ENCODE measurements at regions not wholly inside any gene's neighbourhood (a gene's known extent, or its start where the extent isn't known, plus 50 kb on each side); places are given as distances from the start of the nearest gene placed in this dataset.
"Not testable (repeated sequence)": the region's sequence is repeated elsewhere in the genome, so short reads cannot be mapped to it uniquely, and the experiment has no call there.

DNA sequence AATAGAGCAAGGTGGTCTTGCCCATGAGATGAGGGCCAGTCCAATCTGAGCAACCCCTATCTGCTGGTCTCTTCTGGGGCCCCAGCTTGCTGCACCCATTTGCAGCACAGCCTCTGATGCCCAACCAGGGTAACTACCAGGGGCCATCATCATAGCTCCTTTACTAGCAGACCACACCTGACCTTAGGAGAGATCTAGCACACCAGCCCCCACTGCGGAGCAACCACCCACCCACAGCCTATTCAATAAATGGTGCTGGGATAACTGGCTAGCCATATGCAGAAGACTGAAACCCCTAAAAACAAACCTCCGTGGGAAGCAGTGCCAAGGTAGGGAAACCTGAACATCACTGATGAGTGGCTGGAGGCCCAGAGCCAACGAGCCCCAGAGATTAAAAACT, 196.1 kb upstream of the RBBP8 start:
- no peak for DNase-seq (ENCODE audit: low read depth in 2 of 2)

DNA sequence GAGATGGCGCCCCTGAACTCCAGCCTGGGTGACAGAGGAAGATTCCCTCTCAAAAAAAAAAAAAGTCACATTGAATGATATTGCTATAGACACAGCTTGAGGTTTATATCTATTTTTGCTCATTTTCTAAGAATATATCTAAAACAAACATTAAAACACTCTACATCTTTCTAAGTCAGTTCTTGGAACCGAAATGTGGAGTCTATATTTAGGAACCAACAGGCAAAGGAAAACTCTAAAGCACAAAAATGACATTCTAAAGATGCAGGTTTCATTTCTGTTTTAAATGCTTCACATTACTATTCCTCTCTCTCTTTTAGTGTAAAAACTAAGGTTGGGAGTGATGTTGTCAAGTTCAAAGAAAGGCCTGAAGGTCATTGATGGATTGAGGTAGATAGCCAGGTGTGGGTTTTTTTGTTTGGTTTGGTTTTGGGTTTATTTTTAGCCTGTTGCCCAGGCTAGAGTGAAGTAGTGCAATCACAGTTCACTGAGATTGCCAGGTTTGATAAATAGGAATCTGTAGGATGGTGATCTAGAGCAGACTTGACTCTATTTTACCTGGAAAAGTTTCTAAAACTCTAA, 194.0 kb upstream of the RBBP8 start:
- DNase-seq (ENCODE audit: low read depth in 2 of 2), result no peak

DNA sequence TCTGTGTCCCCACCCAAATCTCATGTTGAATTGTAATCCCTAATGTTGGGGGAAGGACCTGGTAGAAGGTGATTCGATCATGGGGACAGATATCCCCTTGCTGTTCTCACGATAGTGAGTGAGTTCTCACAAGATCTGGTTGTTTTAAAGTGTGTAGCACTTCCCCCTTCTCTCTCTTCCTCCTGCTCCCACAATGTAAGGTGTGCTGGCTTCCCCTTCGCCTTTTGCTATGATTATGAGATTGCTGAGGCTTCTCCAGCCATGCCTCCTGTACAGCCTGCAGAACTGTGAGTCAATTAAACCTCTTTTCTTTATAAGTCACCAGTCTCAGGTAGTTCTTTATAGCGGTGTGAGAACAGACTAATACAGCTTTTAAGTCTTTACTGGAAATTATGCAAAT, 193.3 kb upstream of the RBBP8 start:
- no peak for DNase-seq (ENCODE audit: low read depth in 2 of 2)

DNA sequence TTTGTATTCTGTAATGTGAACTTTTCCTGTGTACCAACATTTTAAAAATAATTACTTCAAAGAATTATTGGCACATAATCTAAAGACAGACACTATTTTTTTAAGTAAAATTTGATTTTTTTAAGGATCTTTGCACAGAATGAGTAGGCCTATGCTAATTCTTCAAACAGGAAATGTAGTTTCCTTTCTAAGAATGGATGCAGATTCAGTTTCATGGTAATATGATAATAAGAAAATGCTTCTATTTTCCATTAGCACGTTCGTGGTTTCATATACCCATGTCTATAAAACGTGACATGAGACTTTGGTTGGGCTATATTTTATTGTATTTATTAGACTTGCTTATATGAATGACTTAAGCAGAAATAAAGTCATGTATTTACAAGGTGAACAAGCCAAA, 191.8 kb upstream of the RBBP8 start:
- DNase-seq (ENCODE audit: low read depth in 2 of 2), result no peak

DNA sequence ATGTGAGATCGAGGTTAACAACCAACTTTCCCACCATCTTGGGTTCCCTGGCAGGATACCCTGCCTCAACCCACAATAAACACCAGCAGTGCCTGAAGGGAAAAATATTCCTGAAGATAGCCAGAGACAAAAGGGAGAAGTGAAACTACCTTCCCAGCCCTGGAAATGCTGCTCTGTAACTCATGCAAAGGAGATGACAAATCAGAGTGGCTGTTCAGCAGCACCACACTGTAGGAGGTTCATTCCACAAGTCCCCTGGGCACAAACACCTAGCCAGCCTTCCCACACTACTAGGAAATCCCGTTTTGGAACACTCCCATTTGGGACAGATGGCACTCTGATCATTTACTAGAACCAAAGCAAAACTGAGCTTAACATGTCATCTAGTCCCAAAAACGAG, 190.7 kb upstream of the RBBP8 start:
- no peak for DNase-seq (ENCODE audit: low read depth in 2 of 2)

DNA sequence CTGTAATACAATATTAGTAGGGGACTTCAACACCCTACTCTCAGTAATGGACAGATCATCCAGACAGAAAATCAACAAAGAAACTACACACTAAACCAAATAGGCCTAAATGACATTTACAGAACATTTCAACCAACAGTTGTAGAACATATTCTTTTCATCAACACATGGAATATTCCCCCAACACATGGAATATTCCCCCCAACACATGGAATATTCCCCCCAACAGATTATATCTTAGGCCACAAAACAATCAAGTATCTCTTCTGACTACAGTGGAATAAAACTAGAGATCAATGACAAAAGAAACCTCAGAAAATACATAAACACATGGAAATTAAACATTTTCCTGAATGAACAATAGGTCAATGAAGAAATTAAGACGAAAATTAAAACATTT, 187.2 kb upstream of the RBBP8 start:
- no peak for DNase-seq (ENCODE audit: low read depth in 2 of 2)

DNA sequence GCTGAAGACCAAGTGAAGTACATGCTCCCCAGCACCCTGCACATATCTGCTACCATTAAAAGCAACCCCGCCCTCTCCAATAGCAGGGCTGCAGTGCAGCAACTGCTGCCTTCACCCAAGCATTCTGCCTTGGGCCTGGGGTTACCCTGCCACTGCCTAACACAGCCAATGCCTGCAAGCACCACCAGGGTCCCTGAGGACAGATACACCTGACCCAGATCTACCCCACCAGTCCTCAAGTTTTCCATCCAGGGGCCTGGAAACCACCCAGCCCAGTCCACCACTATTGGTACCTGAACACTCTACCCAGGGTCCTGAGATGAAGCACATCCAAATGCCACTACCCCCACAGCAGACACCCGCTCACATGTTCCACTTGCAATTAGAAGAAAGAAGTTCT, 181.1 kb upstream of the RBBP8 start:
- no peak for DNase-seq (ENCODE audit: low read depth in 2 of 2)

DNA sequence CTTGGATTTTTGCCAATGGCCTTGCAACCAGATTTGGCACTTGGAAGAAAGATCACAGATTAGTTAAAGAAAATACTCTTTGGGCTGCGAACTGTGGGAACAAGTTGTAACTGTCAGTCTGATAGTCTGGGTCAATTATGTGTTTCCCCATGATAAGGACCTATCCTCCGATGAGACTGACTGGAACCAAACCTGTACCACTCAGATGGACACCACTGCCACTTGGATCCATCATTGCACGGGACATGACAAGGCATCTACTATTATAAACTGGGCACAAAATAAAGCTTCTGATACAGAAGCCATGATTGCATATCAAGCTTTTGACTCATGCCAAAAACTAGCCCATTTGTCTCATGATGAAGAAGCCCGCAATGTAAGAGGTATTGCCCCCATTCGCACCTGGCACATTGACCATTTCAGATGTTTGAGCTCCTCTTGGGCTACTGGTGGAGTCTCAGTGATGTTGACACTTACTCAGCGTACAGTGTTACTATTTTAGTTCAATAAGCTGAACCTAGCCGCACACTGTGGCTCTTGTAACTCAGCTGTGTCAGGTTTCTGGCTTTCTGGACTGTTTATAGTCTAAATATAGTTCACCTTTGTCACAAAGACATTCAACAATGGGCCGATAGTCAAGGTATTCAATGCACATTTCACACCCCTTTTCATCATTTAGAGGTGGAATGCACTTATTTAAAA, 179.8 kb upstream of the RBBP8 start:
- DNase-seq (ENCODE audit: low read depth in 2 of 2), result no peak

DNA sequence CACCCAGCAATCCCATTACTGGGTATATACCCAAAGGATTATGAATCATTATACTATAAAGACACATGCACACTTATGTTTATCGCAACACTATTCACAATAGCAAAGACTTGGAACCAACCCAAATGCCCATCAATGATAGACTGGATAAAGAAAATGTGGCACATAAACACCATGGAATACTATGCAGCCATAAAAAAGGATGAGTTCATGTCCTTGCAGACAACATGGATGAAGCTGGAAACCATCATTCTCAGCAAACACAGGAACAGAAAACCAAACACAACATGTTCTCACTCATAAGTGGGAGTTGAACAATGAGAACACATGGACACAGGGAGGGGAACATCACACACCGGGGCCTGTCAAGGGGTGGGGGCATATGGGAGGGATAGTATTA, 169.1 kb upstream of the RBBP8 start:
- DNase-seq (ENCODE audit: low read depth in 2 of 2), result not testable (repeated sequence)

DNA sequence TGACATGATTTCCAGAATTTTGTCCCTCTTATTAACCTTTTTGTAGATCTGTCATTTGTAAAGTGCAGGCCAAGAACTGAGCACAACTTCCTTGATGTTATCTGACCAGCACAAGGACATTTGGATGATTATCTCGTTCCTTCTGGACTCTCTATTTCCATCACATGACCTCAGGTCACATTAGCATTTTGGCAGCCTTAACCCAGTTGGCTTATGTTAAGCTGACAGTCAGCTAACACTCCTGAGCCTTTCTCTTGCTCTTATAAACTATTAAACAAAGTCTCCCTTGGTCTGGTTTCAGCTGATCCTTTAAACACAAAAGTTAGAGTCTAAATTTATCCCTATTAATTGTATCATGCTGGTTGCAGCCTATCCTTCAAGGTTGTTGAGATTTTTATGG, 167.2 kb upstream of the RBBP8 start:
- no peak for DNase-seq (ENCODE audit: low read depth in 2 of 2)

DNA sequence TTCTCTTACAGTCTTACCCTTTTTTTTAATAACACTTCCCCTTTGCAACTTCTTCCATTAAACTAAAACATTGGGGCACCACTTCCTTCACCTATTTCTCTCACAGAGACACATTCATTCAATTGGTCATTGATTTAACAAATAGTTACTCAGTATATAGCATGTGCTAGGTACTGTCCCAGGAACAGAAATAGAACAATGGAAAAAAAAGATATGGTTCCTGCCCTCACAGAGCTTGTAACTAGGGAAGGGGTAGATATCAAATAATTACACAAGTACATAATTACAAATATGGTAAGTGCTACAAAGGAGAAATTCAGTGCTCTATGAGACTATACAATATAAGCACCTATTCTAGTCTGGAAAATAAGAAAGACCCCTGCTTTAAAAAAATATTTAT, 165.5 kb upstream of the RBBP8 start:
- DNase-seq (ENCODE audit: low read depth in 2 of 2), result no peak

DNA sequence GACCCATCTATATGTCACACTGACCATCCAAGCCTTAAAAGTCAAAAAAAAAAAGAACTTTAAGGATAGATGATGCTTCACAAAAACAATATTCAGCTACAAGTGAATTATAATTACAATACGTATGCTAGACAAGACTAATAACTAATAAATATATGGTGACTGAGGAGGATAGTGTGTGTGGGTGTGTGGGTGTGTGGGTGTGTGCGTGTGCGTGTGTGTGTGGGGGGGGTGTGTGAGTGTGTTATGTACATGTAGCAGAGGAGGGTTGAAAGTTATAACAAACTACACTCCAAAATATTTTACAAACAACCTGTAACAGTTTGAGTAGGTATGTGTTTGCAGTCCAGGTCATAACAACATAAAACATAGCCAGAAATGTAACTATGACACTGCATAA, 159.2 kb upstream of the RBBP8 start:
- DNase-seq (ENCODE audit: low read depth in 2 of 2), result no peak

DNA sequence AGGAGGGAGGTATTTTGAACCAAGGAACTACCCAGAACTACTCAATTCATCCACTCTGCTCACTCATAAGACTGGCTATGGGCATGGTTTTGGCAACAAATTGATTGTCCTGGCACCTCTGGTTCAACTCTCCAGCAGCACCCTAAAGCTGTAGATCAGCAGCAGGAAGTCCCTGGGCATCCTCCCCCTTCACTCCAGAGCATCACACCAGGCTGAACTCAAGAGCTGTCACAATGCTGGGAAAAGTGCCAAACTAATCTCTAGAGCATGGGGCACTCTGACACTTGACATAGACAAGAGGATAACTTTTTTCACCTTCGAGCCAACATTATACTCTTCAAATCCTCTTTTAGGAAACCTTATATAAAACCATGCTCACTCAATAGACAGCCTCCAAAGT, 154.1 kb upstream of the RBBP8 start:
- DNase-seq (ENCODE audit: low read depth in 2 of 2), result no peak

DNA sequence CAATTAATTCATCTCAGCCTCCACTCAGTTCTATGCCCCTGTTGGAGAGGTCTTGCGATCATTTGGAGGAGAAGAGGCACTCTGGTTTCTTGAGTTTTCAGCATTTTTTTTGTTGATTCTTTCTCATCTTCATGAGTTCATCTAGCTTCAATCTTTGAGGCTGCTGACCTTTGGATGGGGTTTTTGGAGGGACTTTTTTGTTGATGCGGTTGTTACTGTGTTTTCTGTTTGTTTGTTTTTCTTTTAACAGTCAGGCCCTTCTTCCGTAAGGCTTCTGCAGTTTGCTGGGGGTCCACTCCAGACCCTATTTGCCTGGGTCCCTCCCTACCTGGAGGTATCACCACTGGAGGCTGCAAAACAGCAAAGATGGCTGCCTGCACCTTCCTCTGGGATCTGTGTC, 149.9 kb upstream of the RBBP8 start:
- no peak for DNase-seq (ENCODE audit: low read depth in 2 of 2)

DNA sequence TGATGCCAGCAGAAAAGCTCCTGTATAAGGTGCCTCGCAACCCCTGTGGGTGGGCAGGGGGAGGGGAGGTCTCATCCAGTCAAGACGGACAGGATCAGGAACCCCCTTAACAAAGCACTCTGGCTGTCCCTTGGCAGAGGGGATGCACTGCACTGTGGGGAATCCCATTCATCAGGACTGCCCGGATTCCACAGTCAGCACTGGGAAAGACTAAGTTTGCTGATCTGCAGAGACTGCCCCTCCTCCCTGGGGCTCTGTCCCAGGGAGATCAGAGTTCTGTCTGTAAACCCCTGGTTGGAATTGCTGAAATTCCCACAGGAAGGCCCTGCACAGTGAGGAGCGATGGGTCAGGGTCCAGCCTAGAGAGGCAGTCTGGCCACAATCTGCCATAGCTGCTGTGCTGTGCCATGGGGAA, 149.5 kb upstream of the RBBP8 start:
- DNase-seq (ENCODE audit: low read depth in 2 of 2), result no peak

DNA sequence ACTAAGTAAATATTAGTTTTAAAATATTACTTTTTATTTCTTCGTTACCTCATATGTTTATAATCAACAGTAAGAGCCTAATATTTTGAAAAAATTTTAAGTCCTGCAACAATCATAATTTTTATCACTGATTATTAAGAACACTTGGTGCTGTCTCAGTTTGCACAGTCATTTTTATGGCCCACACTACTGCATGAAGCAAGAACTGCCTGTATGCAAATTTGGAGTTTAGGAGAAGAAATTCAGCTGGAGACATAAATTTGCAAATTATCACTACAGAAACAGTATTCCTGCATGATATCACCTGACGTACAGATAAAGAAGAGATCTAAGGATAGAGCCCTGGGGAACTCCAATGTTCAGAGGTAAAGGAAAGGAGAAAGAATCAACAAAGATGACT, 144.1 kb upstream of the RBBP8 start:
- no peak for DNase-seq (ENCODE audit: low read depth in 2 of 2)

DNA sequence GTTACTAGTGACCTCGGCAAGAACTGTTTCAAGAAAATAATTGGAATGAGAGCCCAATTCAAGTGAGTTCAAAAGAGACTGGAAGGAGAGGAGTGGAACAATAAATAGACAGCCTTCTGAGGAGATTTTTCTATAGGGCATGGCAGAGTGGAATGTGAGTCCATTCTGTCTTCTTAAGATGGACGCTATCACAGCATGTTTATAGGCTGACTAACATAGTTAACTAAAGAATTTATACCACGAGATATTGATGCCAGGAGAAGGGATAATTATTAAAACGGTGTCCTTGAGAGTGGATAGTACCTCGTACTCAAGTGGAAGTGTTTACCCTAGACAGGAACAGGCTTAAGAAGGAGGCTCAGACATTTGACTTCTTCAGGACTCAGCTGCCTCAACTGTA, 143.5 kb upstream of the RBBP8 start:
- no peak for DNase-seq (ENCODE audit: low read depth in 2 of 2)

DNA sequence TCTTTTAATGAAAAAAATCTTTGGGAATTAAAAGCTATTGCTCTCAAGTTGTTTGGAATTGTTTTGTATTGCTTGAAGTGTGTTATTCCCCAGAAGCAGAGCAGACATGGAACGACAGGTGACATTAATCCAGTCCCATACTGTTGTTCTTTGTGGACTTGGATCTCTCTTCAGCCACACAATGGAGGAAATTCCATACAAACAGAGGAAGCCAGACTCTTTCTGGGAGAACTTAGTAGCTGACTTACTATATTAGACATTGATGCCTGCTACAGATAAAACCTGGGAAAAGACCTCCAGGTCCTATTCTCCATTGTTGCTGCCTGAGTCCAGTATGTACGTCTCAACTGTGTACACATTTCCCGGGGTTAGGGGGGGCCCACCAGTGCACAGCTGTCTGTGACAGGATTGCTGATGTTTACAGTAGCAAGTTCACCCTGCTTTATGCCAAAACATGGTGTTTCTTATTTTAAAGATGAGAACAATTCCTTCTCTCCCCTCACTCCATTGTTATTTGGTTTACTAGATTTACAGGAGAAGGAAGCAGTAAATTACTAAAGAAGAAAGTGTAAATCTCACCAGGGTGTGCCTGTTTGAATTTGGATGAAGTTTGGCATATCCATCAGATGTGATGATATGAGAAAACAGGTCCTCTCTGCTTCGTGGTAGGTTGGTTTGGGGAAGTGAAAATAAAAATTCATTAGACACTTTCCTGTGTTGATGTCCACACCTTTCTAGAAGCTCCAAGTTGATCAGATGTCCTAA, 142.4 kb upstream of the RBBP8 start:
- DNase-seq (ENCODE audit: low read depth in 2 of 2), result no peak

DNA sequence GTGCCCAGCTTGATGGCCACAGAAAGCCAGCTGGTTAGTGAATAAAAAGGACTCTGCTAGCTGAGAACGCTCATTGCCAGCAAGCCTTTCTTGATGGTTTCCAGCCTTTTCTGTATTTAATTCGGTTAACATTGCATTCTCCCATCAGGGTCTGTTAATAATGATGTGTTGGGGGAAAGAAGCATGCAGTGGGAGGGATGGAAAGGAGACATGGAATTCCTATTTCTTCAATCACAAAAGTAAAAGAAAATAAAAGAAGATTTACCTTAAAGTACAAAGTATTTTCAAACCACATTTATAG, 141.9 kb upstream of the RBBP8 start:
- no peak for DNase-seq (ENCODE audit: low read depth in 2 of 2)

DNA sequence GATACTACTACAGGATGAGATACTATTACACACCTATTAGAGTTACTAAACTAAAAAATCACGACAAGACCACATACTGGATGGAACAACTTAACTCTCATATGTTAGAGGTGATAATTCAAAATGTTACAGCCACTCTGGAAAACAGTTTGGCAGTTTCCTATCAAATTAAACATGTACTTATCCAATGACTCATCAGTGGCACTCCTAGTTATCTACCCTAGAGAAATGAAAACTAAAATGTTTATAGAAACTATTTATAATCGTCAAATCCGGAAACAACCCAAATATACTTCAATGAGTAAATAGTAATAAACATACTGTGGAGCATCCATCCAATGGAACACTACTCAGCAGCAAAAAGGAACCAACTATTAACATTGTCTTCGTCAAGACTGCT, 137.0 kb upstream of the RBBP8 start:
- no peak for DNase-seq (ENCODE audit: low read depth in 2 of 2)

DNA sequence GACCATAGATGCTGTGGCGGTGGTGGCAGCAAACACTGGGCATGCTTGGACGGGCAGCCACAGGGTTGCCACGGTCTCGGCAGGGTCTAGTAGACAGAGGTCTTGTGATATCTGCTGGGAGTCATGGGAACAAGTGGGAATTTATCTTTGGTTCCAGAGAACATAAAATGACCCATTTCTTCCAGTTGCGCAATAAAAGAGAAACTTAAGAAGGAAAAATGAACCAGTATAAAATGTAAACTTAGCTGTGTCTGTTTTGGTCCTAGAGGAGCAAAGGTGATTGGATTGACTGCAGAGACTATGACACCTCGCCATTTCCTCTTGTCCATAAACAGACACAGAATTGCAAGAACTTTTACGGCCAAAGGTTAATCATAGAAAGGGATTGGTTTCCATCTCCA, 132.6 kb upstream of the RBBP8 start:
- no peak for DNase-seq (ENCODE audit: low read depth in 2 of 2)

DNA sequence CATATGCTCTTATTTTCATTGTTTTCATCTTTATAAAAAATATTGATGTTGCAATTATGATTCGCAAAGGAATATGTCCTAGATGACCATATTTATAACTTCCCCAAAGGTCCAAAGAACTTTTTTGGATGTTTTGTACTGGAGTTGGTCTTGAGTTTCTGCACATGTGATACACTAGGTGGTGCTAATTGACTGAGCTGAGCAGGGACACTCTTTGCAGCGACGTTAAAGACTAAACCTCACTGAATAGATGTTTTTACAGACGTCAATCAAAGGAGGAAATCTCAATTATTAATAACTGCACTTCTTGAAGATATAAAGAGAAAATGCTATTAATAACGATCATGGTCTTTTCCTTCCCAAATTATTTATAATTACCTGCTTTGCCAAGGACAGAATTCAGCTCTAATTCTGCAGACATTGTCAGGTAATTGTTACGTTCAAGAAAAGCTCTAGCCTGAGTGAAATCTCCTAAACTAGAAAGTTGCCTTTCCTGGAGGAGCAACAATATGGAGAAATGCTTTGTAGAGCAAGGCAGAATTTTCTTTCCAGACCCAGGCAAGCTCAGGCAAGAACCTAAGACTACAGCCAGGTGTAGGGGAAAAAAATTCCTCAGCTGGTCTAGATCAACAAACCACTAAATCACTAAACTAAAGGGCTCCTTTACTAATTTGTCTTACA, 119.3 kb upstream of the RBBP8 start:
- no peak for DNase-seq (ENCODE audit: low read depth in 2 of 2)

DNA sequence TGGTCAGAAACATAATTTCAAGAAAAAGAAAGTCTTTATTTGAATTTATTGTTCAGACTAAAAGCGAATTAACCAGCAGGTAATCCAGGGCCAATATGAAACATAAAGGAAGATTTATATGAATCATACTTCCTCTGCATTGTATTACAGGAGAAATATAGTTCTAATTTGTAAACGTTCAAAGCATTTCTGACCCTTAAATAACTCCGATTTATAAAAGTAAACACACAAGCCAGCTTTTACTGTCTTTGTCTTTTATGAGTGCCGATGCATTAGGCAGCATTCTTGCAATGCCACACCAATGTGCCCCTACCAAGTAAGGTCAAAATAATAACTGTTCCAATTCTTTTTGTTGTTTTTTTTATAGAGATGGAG, 118.8 kb upstream of the RBBP8 start:
- DNase-seq (ENCODE audit: low read depth in 2 of 2), result no peak
